SK-MEL-5 (cell line): ENCODE measurements at regions not wholly inside any gene's neighbourhood (a gene's known extent, or its start where the extent isn't known, plus 50 kb on each side); places are given as distances from the start of the nearest gene placed in this dataset.
"Not testable (repeated sequence)": the region's sequence is repeated elsewhere in the genome, so short reads cannot be mapped to it uniquely, and the experiment has no call there.

Experiments used
- DNase-seq: peaks from one replicate; pipeline ENCODE4 v3.0.0-alpha.2; 2016; ENCODE audit warnings: low read depth, low spot score
- in situ Hi-C: cut with HindIII; loops from 2 replicates; pipeline ENCODE4 v1.10.0; 2016; ENCODE audit warnings: low sequenced_read_pairs, high pct_unique_total_duplicates, low pct_unique_long_range_greater_than_20kb

DNA sequence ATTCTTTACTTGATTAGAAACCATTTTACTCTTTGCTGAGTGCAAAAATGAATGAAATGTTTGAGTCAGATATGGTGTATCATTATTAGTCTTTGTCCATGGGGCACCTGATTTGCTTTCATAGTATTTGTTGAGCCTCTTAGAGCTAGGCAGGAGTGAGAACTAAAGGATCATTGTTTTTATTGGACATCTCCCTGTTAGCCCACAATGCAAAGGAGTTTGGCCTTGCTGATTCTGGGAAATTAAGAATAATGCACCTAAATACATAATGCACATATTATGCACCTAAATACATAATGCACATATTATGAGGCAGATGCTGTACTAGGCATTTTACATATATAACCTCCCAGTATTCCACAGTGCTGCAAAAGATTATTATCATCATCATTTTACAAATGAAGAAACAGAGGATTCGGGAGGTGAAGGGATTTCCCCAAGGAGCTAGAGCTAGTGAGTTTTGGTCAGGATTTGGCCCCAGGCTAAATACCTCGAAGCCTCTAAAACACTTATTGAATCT is 113.0 kb upstream of the LIFR start:
- in situ Hi-C loops = no loop called here
- no peak for DNase-seq

DNA sequence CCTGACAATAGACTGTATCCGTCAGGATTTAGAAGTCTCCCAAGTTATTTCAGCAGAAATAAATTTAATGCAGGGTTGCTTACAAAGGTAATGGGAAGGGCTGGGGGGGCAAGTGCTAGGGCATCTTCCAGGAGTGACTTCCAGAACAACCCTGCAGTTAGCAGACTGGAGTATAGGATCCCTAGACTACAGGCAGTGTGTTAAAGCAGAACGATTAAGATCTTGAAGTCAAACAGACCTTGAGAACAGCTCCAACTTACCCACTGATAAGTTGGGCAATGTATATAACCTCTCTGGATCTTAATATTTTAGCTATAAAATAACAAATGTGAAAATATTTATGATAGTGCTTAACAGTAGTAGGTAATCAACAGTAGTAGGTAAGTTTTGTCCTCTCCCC is 113.6 kb upstream of the LIFR start:
- in situ Hi-C loops = no loop called here
- no peak for DNase-seq

DNA sequence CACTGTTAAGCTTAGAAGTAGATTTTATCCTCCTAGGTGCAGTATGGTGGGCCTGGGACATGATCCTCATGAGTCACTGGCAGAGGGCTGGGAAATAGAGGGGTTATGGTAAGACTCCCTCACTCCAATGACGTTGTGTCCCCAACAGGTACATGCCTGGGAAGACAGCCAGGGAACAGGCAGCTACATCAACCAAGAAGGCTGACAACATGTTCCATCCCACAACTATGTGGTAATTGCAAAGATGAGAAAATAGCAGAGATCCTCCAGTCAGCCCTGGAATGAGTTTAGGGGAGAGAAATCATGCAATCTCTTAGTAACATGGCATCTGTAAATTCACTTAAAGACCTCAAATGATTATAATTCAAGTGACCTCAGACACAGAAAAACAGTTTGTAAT is 114.4 kb upstream of the LIFR start:
- in situ Hi-C loops = no loop called here
- DNase-seq = no peak

DNA sequence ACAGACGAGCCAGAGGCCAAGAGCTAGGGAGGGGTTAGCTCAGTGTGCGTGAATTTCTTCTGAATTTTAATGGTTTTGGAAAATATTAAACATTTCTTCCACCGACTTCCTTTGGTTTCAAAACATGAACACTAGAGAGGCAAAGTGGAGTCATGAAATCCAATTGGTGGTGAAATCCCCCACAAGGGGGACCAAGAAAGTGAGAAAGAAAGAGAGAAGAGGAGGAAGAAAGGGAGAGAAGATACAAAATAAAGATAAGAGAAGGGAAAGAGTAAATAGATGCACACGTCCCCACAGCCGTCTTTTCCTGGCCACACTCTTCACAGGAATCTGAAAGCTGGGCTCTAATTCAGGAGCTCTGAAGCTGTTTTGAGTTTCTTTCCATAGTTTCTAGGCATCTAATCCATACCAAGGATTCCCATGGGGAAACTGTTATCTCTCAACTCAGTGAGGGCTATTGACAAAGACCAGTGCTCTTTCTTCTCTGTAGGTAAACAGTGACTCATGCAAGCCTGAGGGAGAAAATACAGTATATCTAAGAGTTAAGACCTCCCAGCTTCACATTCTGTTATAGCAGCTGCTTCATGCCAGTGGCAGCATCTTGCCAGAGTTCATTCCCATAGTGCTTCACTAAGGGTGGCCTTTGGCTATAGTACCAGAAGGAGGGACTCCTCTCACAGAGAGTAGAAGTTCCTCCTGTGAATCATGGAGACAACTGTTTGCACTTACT is 115.8 kb upstream of the LIFR start:
- peak; percentile 43 for DNase-seq
- in situ Hi-C loops = no loop called here

DNA sequence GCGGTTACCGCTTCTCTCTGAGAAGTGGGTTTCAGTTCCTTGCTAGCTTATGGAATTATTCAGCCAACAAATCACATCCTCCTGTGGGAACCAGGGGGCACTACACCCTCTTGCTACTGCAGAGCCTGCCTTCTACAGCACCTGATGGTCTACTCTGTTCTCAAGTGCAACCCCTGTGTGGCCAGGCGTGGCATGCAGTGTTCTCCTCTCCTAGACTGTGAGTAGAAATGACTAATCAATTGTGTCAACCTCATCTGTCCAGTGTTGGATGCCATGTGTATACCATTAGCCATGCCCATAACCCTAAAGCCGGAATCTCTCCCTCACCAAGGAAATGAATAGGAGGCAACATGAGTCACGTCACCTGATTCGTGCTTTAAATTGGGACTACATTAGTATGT is 117.2 kb upstream of the LIFR start:
- peak; percentile 48 for DNase-seq
- in situ Hi-C loops = no loop called here

DNA sequence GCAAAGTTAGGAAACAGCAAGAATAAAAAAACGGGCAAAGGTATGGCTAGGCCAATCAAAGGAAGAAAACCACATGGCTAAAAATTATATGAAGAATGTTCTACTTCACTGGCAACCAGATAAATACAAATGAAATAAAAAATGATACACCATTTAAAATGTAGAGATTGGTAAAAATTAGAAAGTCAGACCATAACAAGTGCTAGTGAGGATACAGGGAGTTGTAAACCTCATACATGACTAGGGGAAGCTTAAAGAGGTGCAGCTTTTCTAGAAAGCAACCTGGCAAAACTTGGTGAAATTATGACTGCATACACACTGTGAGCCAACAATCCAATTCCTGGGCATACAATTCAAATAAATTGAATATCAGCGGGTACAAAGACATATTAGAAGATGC is 119.0 kb upstream of the LIFR start:
- no peak for DNase-seq
- in situ Hi-C loops = no loop called here

DNA sequence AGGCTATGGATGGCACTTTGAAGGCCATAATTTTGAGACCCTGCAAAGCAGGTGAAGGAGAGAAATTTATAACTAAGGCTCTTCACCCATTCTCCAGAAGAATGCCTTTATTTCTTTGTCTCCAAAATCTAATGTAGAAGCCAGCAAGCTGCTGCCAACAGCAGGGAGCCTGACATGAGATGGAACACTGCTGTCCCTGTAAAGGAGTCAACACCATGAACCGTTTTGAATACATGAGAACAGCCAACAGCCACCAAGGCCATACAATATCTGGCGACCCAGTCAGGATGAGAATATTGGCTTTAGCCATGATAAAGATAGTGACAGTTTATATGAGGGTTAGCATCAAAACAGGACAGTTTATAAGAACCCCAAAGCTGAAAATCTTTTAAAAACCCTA is 121.2 kb upstream of the LIFR start:
- no peak for DNase-seq
- in situ Hi-C loops = no loop called here

DNA sequence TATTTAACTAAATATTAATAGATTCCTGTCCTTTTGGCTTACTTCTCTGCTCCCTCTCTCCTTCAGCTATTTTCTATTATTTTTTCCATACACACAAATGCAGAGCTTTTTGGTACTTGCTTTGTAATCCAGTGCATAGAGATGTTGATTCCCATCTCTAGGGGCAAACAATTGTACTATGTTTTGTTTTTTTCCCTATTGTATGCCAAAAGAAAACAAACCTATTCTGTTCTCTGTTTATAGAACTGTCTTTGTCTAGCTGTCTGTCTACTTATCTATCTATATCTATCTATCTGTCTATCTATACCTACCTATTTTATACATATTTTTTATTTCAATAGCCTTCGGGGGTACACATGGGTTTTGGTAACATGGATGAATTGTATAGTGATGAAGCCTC is 121.6 kb upstream of the LIFR start:
- in situ Hi-C loops = no loop called here
- no peak for DNase-seq

DNA sequence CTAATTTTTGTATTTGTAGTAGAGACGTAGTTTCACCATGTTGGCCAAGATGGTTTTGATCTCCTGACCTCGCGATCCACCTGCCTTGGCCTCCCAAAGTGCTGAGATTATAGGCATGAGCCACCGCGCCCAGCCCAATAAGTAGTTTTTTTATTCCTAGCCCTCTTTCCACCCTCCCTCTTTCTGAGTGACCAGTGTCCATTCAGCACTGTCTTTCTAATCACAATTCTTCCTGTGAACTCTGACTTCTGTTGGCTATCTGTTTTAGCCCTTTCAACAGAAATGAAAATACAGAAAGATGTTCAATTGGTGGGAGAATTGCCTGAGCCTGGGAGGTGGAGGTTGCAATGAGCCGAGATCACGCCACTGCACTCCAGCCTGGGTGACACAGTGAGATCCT is 122.3 kb upstream of the LIFR start:
- in situ Hi-C loops = not testable (repeated sequence)

DNA sequence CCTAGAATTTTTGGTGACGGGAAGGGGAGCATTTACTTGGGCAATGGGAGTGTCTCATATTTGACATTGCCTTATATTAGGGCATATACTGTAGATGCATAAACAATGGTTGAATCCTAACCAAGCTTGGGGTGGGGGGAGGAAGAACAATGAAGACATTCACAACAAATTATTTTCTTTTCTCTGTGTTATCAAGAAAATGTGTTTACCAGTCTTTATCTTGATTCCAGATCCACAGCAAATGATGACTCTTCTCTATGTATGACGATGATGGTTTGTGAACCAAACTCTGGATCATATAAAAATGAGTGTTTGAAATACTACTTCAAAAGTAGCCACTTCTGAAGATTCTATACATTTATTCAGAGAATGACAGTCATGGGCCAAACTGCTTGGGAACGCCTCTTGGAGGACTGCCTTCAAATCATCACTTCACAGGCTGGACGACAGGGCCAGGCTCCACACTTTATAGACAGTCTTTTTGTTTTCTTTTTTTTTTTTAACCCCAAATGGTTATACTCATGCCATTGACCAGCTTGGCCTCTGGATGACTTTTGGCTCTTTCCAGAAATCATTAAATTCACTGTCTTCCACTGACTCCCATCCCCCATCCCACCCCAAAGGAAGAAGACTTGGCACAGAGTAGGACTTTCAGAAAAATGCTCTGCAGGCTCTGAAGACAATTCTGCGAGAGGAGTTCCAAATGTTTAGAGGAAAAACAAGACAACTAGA is 123.8 kb upstream of the LIFR start:
- in situ Hi-C loops = no loop called here
- DNase-seq = peak; percentile 41

More for the DNA sequence above, 122.3 kb upstream of the LIFR start:
- DNase-seq = not testable (repeated sequence)

DNA sequence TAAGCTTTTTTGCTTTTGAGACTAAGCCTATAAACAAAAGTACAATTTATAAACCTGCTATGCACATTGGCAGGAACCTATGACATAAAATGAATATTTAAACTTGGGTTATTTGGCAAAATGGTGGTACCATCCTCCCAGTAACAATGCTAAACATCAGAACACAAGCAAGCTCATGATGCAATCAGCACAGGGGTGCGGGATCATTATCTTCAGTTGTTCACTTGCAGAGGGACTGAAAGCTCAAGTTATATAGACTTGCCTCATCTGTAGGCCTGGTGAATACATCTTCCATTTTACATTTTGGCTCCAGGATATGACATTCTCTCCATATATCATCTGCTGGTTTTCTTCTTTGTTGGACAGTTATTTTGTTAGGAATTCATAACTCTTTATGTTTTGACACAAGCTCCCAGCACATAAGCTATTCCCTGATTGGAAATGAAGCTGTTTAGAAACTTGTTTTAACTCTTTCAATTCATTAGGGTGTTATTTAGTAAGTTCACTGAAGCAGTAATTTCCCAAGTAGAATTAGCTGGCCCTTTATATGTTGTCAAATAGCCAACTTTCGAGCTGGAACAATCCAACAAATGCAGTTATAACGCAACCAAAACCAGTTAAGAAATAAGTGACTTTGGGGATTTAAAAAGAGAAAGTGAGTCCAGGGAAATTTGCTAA is 124.7 kb upstream of the LIFR start:
- no peak for DNase-seq
- in situ Hi-C loops = no loop called here

DNA sequence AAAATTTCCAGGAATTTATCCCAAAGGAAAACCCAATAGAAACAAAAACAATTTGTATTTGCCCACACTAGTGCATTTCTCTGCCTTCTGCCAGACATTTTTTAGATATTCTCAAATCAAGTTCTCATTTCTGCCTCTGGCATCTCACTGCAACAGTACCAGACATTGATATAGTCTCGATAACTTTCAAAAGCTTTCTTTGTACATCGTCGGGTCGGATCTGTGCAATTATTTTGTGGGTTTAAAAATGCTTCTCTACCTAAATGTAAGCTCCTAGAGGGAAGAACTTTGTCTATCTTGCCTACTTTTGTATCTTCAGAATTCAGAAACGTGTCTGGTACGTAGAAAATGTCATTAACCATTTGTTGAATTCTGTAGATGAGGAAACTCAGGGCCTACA is 125.5 kb upstream of the LIFR start:
- DNase-seq = peak; percentile 68
- in situ Hi-C loops = no loop called here

DNA sequence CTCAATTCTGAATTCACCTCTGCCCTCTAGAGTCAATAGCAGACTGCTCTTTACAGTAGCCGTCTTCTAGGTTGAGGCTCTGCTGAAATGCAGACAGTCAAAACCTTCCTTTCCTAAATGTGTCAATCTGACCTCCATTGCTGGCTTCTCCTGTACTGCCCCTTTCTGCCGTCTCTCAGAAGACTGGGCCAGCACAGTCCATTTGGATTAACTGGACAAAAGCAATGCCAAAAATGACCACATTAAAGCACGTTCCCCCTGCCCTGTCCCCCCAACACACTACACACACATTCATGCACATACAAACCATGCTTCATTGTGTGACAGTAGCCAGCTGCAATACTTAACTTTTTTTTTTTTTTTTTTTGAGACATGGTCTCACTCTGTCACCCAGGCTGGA is 130.2 kb upstream of the LIFR start:
- in situ Hi-C loops = no loop called here
- DNase-seq = no peak

DNA sequence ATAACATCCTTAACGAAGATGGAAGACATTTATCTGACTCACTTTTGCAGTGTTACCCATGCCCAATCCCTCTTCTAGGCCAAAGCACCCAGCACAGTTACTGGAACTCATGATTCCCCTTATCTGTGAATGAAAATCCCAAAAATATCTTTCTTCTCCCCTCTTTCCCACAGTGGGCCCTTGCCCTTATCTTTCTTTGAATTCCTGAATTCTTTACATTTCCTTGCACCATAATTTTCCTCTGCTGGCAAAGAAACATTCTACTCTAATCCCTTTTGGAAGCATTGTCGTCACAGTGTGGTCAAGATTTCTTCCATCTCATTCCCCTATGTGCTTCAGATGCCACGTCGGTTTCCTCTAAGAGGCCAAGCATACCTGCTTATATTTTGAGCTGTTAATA is 135.9 kb upstream of the LIFR start:
- DNase-seq = no peak
- in situ Hi-C loops = no loop called here

DNA sequence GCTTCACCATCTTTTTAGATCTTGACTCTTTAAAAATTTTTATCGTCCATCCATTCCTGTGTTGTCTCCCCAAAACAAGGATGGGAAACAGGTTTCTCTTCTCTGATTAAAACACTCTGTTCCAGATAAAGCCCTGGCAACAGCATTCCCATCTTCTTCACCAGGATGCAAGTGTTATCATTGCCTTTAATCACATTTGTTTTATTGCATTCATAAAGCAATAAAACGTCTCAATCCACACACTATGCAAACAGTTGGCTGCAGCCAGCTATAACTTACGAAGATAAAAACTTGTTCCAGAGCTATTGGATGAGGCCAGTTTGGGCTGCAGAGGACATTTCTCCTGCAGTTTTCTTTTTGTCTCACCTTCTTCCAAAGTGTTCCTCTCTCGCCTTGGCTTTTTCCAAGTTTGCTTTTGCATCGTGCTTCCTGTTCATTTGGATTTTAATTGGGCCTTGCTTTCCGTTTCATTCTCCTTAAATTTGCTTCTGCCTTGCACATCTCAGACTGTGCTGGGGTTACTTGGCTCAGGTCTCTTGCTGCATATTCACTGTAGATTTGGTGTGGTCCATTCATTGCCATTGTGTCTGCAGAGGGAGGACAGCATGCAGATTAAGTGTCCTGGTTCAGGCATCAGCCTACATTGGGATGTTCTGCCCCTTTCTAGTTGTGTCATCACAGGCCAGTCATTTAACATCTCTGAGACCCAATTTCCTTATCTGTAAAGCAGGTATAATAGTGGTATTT is 136.5 kb upstream of the LIFR start:
- DNase-seq = no peak
- in situ Hi-C loops = no loop called here

DNA sequence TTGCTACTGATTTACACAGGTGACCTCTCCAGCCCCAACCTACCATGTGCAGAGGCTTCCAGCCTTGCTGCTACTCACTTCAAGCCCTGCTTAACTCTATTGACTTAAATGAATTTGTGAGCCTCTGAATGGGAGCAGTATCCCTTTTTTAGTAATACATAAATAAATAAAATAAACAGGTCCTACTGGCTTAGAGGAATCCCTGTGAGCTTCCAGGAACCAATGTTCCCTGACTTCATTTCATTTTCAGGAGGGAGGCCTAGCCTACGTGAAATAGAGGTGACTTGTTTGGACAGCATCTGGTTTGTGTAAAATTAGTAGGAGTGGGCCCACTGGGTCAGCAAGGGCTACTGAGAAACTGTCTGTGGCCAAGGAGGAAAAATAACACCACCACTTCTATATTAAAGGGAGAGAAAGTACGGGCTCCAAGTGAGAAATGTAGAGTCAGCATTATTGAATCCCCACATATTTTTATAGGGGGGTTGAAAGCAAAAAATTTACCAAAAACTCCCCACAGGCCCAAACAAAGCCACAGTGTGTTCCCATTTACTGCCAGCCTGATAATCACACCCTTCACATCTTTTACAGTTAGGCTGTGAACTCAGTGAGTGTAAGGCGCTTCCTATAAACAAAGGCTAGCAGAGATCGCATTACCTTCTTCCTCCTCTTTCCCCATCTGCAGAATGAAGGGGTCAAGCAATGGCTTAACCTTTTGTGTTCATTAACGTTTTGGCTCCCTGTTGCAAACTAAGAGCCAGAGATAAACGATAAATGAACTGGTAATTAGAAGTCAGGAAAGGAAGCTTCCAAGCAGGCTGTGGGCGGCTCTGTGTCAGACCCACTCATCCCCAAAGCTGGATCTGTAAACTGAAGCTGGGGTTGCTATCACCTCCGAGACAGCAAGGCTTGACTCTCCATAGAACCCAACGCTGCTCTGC is 138.8 kb upstream of the LIFR start:
- no peak for DNase-seq
- in situ Hi-C loops = no loop called here

DNA sequence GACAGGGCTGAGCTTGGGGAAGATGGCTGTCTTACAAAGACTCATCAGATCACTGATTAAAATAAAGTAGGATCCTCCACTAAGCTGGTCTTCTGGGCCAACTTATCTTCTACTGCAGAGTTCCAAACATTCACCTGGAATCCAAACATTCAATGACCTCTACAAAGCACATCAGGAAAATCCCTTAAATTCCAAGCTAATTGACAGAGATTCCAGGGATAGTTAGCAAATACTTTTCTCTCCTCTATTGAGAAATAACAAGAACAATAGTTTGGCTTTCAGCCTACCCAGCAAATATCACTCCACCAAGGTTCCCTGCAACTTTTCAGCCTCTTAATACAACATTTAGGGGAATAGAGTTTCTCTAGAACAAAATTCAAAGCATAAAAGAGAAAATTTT is 140.6 kb upstream of the LIFR start:
- in situ Hi-C loops = no loop called here

More for the DNA sequence above, 140.6 kb upstream of the LIFR start:
- no peak for DNase-seq
